Smooth muscle cell (in vitro differentiated cells): ENCODE measurements at regions not wholly inside any gene's neighbourhood (a gene's known extent, or its start where the extent isn't known, plus 50 kb on each side); places are given as distances from the start of the nearest gene placed in this dataset.

Source experiments
- DNase-seq: peaks from one replicate; lab custom pipeline; 2025; ENCODE audit not compliant: unreplicated experiment; lab: John Stamatoyannopoulos, UW
- H2AFZ ChIP-seq: fragments of 200-600 bp; sonication (generic); 2 replicates; pipeline ENCODE4 v1.6.0; 2016; ENCODE audit warnings: antibody characterized with exemption, low read depth, mild to moderate bottlenecking
- H3F3A ChIP-seq: fragments of 200-600 bp; sonication (generic); 2 replicates; pipeline ENCODE4 v1.6.0; 2017; ENCODE audit warnings: antibody characterized with exemption, low read depth
- H3K27ac ChIP-seq: fragments of 200-600 bp; sonication (generic); 2 replicates; pipeline ENCODE4 v1.5.1; 2016; ENCODE audit warnings: low read depth, mild to moderate bottlenecking
- H3K27me3 ChIP-seq: fragments of 200-600 bp; sonication (generic); 2 replicates; pipeline ENCODE4 v1.6.1; 2016; ENCODE audit warnings: low read depth, mild to moderate bottlenecking
- H3K36me3 ChIP-seq: fragments of 200-600 bp; sonication (generic); 2 replicates; pipeline ENCODE4 v1.5.1; 2016; ENCODE audit warnings: low read depth
- H3K4me1 ChIP-seq: fragments of 200-600 bp; sonication (generic); 2 replicates; pipeline ENCODE4 v1.5.1; 2016; ENCODE audit warnings: low read depth
- H3K4me2 ChIP-seq: fragments of 200-600 bp; sonication (generic); 2 replicates; pipeline ENCODE4 v1.6.0; 2016; ENCODE audit warnings: mild to moderate bottlenecking
- H3K4me3 ChIP-seq: fragments of 200-600 bp; sonication (generic); 2 replicates; pipeline ENCODE4 v1.5.1; 2016; ENCODE audit warnings: mild to moderate bottlenecking
- H3K79me2 ChIP-seq: fragments of 200-600 bp; sonication (generic); 2 replicates; pipeline ENCODE4 v1.6.0; 2016; ENCODE audit warnings: low read depth, mild to moderate bottlenecking
- H3K9ac ChIP-seq: fragments of 200-600 bp; sonication (generic); 2 replicates; pipeline ENCODE4 v1.6.0; 2016; ENCODE audit warnings: low read depth
- H3K9me3 ChIP-seq: fragments of 200-600 bp; sonication (generic); replicated peaks from 2 replicates; pipeline ENCODE4 v1.5.1; 2016; ENCODE audit warnings: low read depth
- H4K20me1 ChIP-seq: fragments of 200-600 bp; sonication (generic); 2 replicates; pipeline ENCODE4 v1.6.0; 2016; ENCODE audit warnings: low read depth
- WGBS: methylation state at CpG from one replicate; pipeline ENCODE4 v1.1.7; 2016; ENCODE audit warnings: low lambda C conversion rate; 5-methylcytosine and 5-hydroxymethylcytosine counted together
- TF ChIP-seq, protein P1 (sequence below): fragments of 200-600 bp; sonication (generic); IDR thresholded peaks from 2 replicates; pipeline ENCODE4 v1.5.1; 2017; ENCODE audit warnings: borderline replicate concordance, mild to moderate bottlenecking, antibody characterized with exemption; ENCODE audit not compliant: insufficient read depth, poor library complexity, severe bottlenecking

DNA sequence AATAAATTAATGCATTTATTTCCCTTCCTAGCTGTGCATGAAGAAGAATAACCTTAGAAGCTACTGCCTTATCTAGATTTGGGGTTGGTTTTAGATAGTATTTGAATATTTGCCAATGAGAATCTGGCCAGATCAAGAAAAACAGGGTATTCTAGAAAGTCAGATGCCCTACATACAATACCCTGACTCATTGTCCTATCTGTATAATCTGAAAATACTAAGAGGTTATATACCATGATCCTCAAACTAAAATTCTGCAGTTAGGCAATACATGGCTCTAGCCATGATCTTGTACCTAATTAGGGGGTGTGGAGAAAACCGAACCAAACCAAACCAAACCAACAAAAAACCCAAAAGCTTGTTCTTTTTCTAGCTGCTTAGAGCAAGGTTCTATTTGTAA lies 240.4 kb upstream of the LYZL1 start:
- WGBS = 95% methylated on average over 1 of the region's 1 CpG
- H3F3A ChIP-seq = no peaks in the 10 kb centered on the region
- no peak overlapping the region for H3K9ac ChIP-seq
- H3K27ac ChIP-seq = no peak overlapping the region
- H4K20me1 ChIP-seq = no peaks in the 10 kb centered on the region
- H2AFZ ChIP-seq = no peak overlapping the region
- TF ChIP-seq, protein P1, sequence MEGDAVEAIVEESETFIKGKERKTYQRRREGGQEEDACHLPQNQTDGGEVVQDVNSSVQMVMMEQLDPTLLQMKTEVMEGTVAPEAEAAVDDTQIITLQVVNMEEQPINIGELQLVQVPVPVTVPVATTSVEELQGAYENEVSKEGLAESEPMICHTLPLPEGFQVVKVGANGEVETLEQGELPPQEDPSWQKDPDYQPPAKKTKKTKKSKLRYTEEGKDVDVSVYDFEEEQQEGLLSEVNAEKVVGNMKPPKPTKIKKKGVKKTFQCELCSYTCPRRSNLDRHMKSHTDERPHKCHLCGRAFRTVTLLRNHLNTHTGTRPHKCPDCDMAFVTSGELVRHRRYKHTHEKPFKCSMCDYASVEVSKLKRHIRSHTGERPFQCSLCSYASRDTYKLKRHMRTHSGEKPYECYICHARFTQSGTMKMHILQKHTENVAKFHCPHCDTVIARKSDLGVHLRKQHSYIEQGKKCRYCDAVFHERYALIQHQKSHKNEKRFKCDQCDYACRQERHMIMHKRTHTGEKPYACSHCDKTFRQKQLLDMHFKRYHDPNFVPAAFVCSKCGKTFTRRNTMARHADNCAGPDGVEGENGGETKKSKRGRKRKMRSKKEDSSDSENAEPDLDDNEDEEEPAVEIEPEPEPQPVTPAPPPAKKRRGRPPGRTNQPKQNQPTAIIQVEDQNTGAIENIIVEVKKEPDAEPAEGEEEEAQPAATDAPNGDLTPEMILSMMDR = no peak
- no peaks in the 10 kb centered on the region for H3K4me1 ChIP-seq
- H3K27me3 ChIP-seq = no peaks in the 10 kb centered on the region
- no peaks in the 10 kb centered on the region for H3K36me3 ChIP-seq
- H3K9me3 ChIP-seq = no peaks in the 10 kb centered on the region
- no peak overlapping the region for H3K4me2 ChIP-seq
- DNase-seq = no peak
- no peak overlapping the region for H3K4me3 ChIP-seq
- H3K79me2 ChIP-seq = no peaks in the 10 kb centered on the region

DNA sequence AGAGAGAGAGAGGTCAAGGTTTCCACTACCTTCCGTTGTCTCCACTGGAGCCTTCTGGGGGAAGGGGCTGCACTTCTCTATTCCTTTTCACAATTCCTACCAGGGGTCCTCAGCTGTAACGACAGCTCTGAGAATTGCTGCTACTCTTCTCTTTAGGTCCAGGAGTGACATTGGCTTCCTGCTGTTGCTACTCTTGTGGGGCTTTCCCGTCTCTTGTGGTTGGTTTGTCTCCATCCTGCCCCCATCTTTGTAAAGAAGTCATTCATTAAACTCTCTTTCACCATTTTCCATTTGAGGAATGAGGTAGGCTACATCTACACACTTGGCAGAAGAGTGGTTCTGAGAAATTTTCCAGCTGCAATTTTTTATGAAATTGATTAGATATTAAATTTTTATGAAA lies 238.8 kb upstream of the LYZL1 start:
- H4K20me1 ChIP-seq = no peaks in the 10 kb centered on the region
- no peaks in the 10 kb centered on the region for H3K9me3 ChIP-seq
- TF ChIP-seq, protein P1 = no peak
- no peak for DNase-seq
- H3K4me2 ChIP-seq = no peak overlapping the region
- H3K79me2 ChIP-seq = no peaks in the 10 kb centered on the region
- no peaks in the 10 kb centered on the region for H3K27me3 ChIP-seq
- H3K36me3 ChIP-seq = no peaks in the 10 kb centered on the region
- H3K27ac ChIP-seq = no peak overlapping the region
- no peak overlapping the region for H3K9ac ChIP-seq
- H2AFZ ChIP-seq = no peak overlapping the region
- H3K4me3 ChIP-seq = no peak overlapping the region
- H3K4me1 ChIP-seq = no peaks in the 10 kb centered on the region
- no peaks in the 10 kb centered on the region for H3F3A ChIP-seq
- 97% methylated on average over 3 of the region's 3 CpGs for WGBS

DNA sequence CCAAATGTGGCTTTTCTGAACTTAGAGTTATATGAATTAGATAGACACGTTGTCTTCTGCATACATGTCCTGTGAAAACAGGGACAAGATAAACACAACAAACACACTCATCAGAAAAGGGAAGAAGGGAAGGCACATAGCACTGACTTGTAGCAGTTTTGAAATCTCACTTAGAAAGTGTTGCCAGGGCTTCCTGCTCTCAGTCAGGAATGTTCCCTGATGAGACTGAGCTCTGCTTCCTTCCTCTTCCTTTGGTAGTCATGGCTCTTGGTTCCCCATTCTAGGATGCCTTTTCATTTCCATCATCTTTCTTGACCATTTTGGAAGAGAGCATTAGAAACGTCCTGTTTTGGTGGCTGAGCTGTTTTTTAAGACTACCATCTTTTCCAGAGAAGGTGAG lies 233.8 kb upstream of the LYZL1 start:
- H3F3A ChIP-seq = no peaks in the 10 kb centered on the region
- TF ChIP-seq, protein P1 = no peak
- H3K9ac ChIP-seq = no peak overlapping the region
- H3K79me2 ChIP-seq = no peaks in the 10 kb centered on the region
- H3K9me3 ChIP-seq = no peaks in the 10 kb centered on the region
- WGBS = 78% methylated on average over 2 of the region's 2 CpGs
- no peaks in the 10 kb centered on the region for H3K27me3 ChIP-seq
- H2AFZ ChIP-seq = no peak overlapping the region
- no peak for DNase-seq
- no peak overlapping the region for H3K27ac ChIP-seq
- H3K36me3 ChIP-seq = no peaks in the 10 kb centered on the region
- no peak overlapping the region for H3K4me2 ChIP-seq
- H4K20me1 ChIP-seq = no peaks in the 10 kb centered on the region
- H3K4me3 ChIP-seq = no peak overlapping the region
- no peaks in the 10 kb centered on the region for H3K4me1 ChIP-seq

DNA sequence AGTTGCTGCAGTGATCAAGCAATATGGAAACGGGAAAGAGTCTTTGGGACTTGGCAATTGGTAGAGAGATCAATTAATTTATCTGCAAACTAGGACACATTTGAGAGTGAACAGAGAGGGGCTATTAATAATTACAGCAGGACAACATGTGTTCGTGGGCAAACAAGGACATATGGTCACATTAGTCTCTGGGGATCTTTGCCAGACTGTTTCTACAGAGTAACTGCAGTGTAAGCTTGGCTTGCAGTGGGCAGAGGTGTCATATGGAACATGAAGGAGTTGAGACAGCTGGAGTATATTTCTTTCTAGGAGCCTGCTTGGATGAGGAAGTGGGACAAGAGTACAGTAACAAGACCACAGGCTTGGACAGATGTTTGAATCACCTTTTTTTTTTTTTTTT lies 232.1 kb upstream of the LYZL1 start:
- H2AFZ ChIP-seq = no peak overlapping the region
- H3K27me3 ChIP-seq = no peaks in the 10 kb centered on the region
- WGBS = 72% methylated on average over 2 of the region's 2 CpGs
- no peaks in the 10 kb centered on the region for H3K9me3 ChIP-seq
- TF ChIP-seq, protein P1 = no peak
- no peaks in the 10 kb centered on the region for H3F3A ChIP-seq
- no peaks in the 10 kb centered on the region for H3K79me2 ChIP-seq
- no peak overlapping the region for H3K4me2 ChIP-seq
- H3K27ac ChIP-seq = no peak overlapping the region
- H4K20me1 ChIP-seq = no peaks in the 10 kb centered on the region
- no peaks in the 10 kb centered on the region for H3K4me1 ChIP-seq
- no peak overlapping the region for H3K4me3 ChIP-seq
- no peak overlapping the region for H3K9ac ChIP-seq
- no peaks in the 10 kb centered on the region for H3K36me3 ChIP-seq
- no peak for DNase-seq
